HG02970 (cell line): ENCODE measurements at regions not wholly inside any gene's neighbourhood (a gene's known extent, or its start where the extent isn't known, plus 50 kb on each side); places are given as distances from the start of the nearest gene placed in this dataset.
"Not testable (repeated sequence)": the region's sequence is repeated elsewhere in the genome, so short reads cannot be mapped to it uniquely, and the experiment has no call there.

ENCODE experiments used
- ATAC-seq: cut with Tn5 transposase; IDR thresholded peaks from one replicate; pipeline ENCODE4 v1.9.1; 2021; ENCODE audit warnings: mild to moderate bottlenecking, moderate library complexity, moderate number of reproducible peaks; ENCODE audit not compliant: unreplicated experiment, low FRiP score

DNA sequence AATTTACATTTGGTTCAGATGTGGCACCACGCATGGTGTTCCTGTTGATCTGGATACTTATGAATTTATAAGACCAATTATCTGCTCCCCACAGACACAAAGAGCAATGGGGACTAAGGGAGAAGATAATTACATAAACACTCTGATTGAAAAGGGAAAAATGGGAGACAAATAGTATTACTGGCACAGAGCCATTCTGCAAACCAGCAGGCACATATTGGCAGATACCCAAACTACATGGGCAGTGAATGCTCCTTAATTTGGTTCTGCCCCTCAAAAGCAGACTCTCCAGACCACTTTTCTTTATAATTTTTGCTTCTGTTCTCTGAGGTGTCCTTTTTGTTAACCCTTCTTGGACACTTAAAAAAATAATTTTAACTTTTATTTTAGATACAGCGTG lies 1674.2 kb downstream of the PCDH9 start:
- ATAC-seq, result no peak

DNA sequence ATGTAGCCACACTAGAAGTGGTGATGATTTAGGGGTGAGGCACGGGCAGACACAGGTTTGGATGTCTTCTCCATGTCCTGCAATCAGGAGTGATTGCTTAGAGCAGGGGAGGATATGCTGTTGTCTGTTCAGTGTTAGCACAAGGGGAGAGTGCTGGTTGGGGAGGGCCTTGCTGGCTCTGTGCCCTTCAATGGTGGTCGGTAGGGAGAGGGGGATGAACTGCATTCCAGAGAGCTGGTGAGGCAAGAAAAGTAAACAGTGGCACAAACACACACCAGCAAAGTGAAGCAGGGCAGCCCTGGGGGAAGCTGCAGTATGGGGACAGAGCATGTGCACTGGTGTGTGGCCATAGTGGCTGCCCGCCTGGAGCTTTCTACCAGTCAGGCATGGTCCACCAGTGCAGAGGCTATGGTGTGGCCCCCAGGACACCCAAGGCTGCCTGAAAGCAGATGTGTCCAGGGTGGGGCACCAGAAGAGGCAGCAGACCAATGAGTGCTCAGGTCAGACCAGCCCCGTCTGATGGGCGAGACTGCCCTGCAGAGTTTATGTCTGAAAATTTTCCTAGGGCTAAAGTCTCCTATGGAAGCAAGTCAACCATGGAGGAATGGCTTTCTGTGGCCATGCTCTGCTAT lies 1676.9 kb downstream of the PCDH9 start:
- no peak for ATAC-seq

DNA sequence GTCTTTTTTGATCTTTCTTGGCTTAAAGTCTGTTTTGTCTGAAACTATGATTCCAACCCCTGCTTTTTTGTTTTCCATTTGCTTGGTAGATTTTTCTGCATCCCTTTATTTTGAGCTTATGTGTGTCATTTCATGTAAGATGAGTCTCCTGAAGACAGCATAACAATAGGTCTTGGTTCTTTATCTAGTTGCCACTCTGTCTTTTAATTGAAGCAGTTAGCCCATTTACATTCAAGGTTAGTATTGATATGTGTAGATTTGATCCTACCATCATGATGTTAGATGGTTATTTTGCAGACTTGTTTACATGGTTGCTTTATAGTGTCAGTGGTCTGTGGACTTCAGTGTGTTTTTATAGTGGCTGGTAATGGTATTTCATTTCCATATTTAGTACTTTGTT lies 1678.9 kb downstream of the PCDH9 start:
- no peak for ATAC-seq

DNA sequence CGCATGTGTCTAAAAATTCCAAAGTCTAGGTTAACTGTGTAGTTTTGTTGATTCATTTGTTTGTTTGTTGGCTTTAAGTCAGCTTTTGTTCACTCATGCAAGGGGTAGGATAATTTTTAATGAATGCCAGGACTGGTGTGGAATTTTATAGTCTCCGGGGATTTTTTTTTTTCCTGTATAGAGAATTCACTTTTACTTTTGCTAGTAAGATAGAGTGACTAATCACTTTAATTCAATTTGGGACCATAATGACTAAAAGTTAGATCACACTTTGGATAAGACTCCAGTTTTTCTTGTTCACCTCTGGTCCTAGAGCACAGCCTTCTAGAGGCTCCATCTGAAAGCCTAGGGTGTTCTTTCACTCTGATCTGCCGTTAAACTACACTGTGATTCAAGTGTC lies 1690.0 kb downstream of the PCDH9 start:
- no peak for ATAC-seq

DNA sequence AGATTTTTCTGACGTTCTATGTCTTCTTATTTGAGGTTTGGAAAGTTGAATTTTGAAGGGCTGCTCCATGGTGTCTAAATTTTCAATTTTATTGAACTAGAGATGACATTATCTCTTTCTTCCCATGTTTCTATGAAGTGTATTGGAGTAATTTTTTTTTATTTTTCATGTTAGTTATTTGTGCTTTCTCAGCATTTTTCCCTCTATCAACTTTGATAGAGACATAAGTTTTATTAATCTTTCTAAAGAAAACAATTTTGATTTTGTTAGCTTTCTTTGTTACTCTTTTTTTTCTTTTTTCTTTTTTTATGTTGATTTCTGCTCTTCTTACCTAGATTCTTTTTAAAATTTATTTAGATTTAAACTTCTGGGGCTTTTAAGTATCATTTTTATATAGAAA lies 1694.8 kb downstream of the PCDH9 start:
- ATAC-seq, result no peak

DNA sequence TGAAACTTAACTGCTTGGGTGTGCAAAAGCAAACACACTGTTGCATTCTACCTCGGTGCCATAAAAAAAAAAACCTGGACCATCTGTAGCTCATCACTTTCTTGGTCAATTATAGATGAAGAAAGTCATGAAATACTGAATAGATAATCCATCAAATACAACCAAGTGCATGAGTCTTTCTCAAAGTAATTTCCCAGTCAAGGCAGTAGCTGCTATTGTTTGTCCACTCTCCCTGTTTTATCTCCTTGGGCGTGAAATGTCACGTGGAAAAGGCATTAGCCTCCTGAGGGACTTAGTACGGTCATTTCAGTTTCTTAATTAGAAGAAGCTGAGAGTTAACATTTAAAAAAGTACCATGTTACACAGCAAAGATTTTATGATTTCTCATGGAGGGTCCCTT lies 1697.9 kb downstream of the PCDH9 start:
- ATAC-seq, result no peak

DNA sequence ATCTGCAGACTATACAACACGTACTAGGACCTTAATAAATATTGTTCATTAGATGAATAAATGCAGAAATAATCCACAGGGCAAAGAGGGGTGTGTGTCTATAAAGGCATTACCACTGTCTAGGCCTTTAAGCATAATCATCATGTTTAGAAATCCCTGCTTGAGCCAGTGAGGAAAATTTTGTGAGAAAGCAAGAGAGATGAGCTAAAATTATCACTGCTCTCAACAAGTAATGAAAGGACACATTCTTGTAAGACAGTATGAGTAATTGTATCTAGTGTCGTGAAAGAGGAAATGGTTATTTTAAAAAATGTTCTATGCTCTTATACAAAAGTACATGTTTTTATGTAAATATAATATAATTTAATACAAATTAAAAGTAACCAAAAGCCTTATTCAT lies 1699.4 kb downstream of the PCDH9 start:
- no peak for ATAC-seq

DNA sequence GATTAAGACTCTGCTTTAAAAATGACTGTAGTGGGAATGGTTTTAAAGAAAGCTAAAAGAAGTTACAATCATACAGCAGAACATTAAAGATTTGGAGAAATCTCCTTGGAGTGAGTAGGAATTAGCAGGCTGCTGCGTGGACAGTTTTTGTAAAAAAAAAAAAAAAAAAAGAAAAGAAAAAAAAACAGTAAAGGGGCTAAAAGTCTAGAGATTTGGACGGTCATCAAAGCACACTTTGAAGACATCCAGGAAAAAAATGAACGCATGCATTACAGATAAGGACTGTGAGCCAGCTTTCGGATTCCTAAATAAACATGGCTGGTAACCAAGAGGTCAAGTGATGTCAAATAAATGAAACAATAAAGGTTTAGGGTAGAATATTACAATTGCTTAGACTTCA lies 1700.6 kb downstream of the PCDH9 start:
- ATAC-seq, result no peak

DNA sequence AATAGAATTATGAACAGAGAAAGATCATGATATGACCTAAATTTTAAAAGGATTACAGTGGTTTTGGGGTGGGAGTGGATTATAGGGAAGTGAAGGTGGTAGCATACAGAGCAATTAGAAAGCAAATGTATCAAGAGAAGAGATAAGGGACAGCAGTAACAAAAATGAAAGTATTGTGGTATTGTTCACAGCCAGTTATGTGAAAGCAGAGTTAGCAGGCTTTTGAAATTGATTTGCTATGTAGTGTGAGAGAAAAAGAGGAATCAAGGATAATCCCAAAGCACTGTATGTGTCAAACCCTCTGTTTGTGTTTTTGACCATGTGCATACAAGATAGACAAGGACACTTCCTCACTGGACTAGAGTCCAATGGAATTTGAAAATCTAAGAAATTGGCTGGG lies 1721.4 kb downstream of the PCDH9 start:
- ATAC-seq, result no peak

DNA sequence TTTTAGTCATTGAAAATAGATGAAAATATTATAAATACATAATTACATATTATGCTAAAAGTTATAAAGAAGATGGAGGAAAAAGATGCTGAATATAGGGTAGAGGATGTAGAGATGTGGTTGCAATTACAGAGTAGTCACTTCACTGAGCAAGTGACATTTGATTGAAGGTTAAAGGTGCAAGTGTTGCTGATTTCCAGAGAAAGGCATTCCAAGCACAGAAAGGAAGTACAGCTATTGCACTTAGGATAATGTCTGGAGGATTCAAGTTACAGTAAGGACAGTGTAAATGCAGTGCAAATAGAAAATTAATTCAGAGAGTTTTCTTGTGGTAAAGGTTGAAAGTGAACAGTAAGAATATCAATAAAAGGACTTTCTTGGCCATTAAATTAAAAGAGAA lies 1721.8 kb downstream of the PCDH9 start:
- no peak for ATAC-seq

DNA sequence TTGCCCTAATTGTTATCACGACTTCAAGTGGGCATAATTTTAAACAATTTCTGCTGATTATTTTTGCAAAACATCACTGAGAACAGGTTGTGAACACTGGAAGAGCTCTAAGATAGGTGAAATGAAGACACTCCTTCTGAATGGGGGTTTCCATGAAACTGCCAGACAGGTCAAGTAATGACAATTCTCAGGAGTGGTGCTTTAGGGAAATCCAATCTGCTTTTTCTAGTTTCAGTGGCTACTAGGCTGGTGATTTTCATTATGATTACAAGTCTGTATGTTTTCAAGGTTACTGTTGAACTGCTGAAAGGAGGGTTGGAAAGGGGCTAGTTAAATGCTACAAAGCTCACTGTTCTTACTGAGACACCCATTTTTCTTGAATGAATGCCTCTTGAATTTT lies 1724.2 kb downstream of the PCDH9 start:
- ATAC-seq, result no peak

DNA sequence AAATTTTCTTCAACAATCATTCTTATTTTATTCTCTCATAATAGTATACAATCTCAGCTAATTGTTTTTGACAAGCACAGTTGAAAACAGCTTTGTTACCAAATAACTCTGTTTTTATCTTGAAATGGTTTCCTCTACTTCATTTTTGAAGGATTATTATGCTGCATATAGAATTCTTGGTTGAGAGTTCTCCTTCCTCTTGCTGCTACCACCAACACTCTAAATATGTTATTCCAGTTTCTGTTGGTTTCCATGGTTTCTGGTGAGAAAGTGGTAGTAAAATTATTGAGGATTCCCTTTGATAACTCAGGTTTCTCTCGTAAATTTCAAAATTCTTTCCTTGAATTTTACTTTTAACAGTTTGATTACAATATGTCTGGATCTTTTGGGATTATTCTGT lies 1725.9 kb downstream of the PCDH9 start:
- ATAC-seq, result no peak

DNA sequence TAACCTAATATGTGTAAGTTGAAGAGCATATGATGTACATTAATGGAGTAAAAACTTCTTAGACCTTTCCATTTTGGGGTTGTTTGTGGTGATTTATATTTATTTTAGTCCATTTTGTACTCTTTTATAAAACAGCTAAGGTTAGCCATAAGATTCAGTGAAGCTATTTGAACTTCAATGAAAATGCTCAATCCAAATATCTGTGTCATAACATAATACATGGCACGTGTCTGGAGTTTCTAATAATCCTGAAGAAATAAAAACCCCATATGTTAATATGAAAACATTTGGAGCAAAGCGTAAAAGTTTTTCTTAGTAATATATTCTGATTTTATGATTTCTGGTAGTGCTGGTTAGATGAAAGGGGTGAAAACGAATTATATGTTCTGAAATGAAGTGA lies 1729.7 kb downstream of the PCDH9 start:
- ATAC-seq, result no peak

DNA sequence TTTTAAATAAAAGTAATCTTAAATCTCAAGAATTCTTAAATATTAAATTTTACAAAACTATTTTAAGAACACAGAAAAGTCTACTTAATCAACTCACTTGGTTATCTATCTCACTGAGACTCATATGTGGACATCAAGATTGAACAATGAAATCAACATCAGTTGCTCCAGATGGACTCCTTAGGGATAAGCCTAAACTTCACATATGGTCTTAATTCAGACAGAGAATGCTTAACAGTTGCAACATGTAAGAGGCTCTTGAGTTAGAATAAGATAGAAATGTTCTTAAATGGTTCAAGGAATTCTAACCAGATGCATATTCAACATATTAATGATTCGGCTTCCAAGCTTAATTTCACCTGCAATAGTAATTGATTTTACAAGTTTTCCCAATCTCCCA lies 1730.9 kb downstream of the PCDH9 start:
- no peak for ATAC-seq

DNA sequence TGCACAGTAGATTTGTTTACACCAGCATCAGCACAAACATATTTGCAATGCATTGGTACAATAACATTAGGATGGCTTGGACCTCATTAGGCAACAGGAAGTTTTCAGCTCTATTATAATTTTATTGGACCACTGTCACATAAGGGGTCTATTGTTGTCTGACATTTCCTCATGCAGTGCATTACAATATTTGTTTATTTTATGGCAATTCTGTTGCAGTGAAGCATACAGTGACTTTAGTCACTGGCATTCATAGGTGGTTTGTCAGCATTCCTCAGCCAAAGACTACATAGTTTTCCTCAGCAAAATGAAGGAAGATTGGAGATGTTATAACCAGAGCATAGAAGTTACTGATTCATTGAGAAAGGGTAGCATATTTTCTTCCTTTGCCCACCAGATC lies 1732.9 kb downstream of the PCDH9 start:
- no peak for ATAC-seq

DNA sequence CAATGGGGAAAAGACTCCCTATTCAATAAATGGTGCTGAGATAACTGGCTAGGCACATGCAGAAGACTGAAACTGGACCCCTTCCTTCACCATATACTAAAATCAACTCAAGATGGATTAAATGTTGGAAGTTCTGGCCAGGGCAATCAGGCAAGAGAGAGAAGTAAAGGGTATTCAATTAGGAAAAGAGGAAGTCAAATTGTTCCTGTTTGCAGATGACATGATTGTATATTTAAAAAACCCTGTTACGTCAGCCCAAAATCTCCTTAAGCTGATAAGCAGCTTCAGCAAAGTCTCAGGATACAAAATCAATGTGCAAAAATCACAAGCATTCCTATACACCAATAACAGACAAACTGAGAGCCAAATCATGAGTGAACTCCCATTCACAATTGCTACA lies 1739.4 kb downstream of the PCDH9 start:
- not testable (repeated sequence) for ATAC-seq

DNA sequence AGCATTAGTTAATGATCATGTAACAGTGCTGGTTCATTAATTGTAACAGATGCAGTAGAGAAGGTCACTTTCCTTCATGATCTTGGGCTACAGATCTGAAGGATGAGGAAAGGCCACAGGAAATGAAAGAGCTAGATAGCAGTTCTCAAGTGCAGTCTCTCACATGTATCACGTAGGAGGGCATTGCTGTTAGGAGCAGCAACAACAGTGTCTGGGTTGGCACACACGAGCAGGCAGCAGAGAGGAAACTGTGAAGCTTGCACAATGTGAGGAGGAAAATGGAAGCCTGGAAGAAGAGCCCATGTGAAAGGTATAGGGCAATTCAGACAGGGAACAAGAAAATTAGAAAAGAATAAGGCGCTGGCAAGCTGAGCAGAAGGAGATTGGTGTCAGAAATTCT lies 1741.5 kb downstream of the PCDH9 start:
- no peak for ATAC-seq

DNA sequence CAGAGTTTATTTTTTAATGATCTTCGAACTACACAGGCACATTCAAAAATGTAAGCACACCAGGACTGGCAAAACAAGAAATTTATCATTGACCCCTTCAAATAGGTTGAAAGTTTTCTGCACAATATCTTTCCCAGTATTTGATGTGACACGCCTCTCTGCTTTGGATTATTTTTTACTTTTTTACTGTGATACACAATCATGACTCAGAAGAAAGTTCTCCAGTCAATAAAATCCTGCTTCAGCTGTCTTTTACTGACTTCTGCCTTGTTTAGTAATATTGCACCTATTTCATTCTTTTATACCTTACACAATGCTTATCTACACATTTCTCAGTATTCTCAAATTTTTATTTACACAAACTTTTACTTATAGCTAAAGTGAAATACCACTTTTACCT lies 1750.4 kb downstream of the PCDH9 start:
- no peak for ATAC-seq

DNA sequence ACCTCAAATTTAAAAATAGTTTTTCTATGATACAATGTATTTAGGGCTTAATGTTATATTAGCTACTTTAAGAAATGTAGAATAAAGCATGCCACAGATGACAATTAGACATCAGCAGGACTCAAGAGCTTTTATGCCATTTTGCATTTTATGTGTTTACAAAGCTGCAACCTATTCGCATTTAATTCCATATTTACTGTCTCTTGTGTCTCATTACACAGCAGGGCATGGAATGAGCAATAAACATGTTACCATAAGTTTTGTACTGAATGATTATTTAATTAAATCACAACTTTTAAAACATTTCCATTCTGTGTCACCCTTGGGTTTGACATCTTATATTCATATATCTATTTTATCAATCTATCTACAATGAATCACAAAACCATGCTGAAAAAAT lies 1756.9 kb downstream of the PCDH9 start:
- ATAC-seq, result no peak

DNA sequence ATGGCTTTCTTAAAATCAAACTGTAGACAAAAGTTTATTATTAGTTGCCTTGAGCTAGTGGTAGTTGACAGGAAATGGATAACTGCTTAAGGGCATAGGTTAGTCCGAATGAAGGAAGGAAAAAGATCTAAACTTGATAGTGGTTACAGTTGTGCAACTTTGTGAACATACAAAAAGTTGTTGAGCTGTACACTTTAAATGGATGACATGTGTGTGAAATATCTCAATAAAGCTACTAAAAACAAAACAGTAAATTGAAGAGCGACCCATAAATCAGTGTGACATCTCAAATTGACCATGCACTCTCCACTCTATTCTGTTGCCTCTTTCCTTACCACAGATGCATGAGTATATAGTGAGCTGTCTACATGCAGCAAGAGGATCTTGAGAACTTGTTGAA lies 1757.8 kb downstream of the PCDH9 start:
- no peak for ATAC-seq

DNA sequence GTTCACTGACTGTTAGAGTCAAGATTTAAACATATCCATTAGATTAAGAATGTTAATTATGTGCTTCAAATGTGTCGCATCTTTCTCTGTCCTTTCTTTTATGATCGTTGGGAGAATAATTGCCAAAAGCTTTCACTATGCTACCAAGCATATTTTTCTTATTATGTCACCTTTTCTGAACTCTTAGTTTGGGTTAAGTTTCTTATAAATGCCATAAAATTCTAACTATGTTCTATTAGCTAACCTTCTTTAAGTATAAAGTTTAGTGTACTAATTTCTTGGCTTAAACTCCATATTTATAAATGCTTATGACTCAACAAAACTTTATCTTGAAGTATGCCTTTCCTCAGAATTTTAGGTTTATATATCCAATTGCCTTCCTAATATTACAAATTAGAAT lies 1759.4 kb downstream of the PCDH9 start:
- ATAC-seq, result no peak

DNA sequence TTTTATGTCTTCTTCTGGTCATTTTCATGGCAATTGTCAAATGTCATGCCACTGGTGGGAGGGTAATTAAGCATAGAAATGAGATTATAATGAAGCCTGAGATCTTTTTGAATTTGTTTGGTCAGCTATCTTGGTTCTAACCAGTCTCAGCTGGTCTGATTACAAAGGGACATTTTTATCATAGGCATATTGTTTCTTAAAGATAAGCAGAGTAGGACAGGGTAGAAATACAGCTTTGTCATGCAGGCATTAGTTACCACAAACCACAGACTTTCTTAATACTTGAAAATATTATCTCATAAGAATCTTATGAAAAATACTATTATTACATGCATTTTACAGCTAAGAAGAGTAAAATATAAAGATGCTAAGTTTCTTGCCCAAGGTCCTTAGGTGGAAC lies 1761.5 kb downstream of the PCDH9 start:
- no peak for ATAC-seq

DNA sequence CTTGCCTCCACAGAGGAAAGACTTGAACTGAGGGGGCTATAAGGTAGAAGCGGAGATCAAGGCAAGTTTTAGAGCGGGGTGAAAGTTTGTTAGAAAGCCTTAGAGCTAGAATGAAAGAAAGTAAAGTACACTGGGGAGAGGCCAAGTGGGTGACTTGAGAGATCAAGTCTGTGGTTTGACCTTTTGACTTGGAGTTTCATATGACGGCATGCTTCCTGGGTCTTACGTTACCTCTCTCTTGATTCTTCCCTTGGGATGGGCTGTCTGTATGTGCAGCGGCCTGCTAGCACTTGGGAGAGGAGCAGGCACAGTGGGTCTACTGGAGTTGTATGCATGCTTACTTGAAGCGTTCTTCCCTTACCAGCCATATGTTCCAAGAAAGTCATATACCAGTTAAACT lies 1768.5 kb downstream of the PCDH9 start:
- ATAC-seq, result no peak
